ENCODE measurements at regions not wholly inside any gene's neighbourhood (a gene's known extent, or its start where the extent isn't known, plus 50 kb on each side); places are given as distances from the start of the nearest gene placed in this dataset.
"Not testable (repeated sequence)": the region's sequence is repeated elsewhere in the genome, so short reads cannot be mapped to it uniquely, and the experiment has no call there.

GRCh38 chrX:823073-823472 lies 192.5 kb downstream of the SHOX start:
- WGBS (ENCODE audit: insufficient coverage, low coverage, missing lambda C conversion rate) = 11% methylated on average over 1 of the region's 1 CpG
- H3K4me1 ChIP-seq (replicated peaks in 1 of 2; ENCODE audit: control insufficient read depth in 2 of 2, insufficient read depth in 2 of 2, low read length in 2 of 2); H3K27ac ChIP-seq (ENCODE audit: extremely low read depth, low read depth, low read length); H3K4me3 ChIP-seq; H3K27me3 ChIP-seq (ENCODE audit: control insufficient read depth in 2 of 2, insufficient read depth in 2 of 2, low read length in 2 of 2); H3K9ac ChIP-seq (ENCODE audit: insufficient read depth in 1 of 2, low read depth in 2 of 2, low read length in 2 of 2); H3K79me2 ChIP-seq (ENCODE audit: control insufficient read depth, insufficient read depth, low read length); H3K4me2 ChIP-seq (ENCODE audit: insufficient read depth, low read length); CTCF ChIA-PET (ENCODE audit: low intra/inter-chr PET ratio); H3K9me3 ChIP-seq (replicated peaks; ENCODE audit: control insufficient read depth, insufficient read depth, low read depth, low read length); DNase-seq (ENCODE audit: extremely low read depth in 1 of 4, low spot score in 3 of 4); ATAC-seq; FAIRE-seq; POLR2A ChIA-PET; H3K9me1 ChIP-seq (ENCODE audit: control insufficient read depth, insufficient read depth, low read length); BruUV-seq (replicated peaks); in situ Hi-C loops (cut with MboI); H2AFZ ChIP-seq (ENCODE audit: low read depth, low read length); H3K36me3 ChIP-seq (ENCODE audit: control insufficient read depth, insufficient read depth, low read length); H4K20me1 ChIP-seq (replicated peaks; ENCODE audit: control insufficient read depth, insufficient read depth, low read length); intact Hi-C loops (cut with micrococcal nuclease): not testable (repeated sequence)
- TF ChIP-seq RBM25 (IDR thresholded peaks at IDR 0.05; ENCODE audit: low read depth, low read length, severe bottlenecking) (peak; percentile 22), ZNF146 (CRISPR knock-in tag; IDR thresholded peaks at IDR 0.05; ENCODE audit: unreplicated experiment) (peak; percentile 56)

- Histone ChIP-seq H2AFZ (ENCODE audit: low read depth, low read length) (no peak overlapping the region), H3K9ac (ENCODE audit: insufficient read depth in 1 of 2, low read depth in 2 of 2, low read length in 2 of 2) (no peak overlapping the region), H3K79me2 (ENCODE audit: control insufficient read depth, insufficient read depth, low read length) (no peaks in the 10 kb centered on the region), H3K9me1 (ENCODE audit: control insufficient read depth, insufficient read depth, low read length) (no peaks in the 10 kb centered on the region), H3K4me2 (ENCODE audit: insufficient read depth, low read length) (no peak overlapping the region), H3K4me3 (no peak overlapping the region), H3K27ac (ENCODE audit: extremely low read depth, low read depth, low read length) (no peak overlapping the region), H3K36me3 (ENCODE audit: control insufficient read depth, insufficient read depth, low read length) (no peaks in the 10 kb centered on the region), H3K4me1 (replicated peaks in 1 of 2; ENCODE audit: control insufficient read depth in 2 of 2, insufficient read depth in 2 of 2, low read length in 2 of 2) (no peaks in the 10 kb centered on the region), H3K27me3 (ENCODE audit: control insufficient read depth in 2 of 2, insufficient read depth in 2 of 2, low read length in 2 of 2) (no peaks in the 10 kb centered on the region), H4K20me1 (replicated peaks; ENCODE audit: control insufficient read depth, insufficient read depth, low read length) (no peaks in the 10 kb centered on the region), H3K9me3 (replicated peaks; ENCODE audit: control insufficient read depth, insufficient read depth, low read depth, low read length) (no peaks in the 10 kb centered on the region)
- DNase-seq (ENCODE audit: extremely low read depth in 1 of 4, low spot score in 3 of 4) (no peak), ATAC-seq (no peak), FAIRE-seq (no peak)
- ChIA-PET CTCF (ENCODE audit: low intra/inter-chr PET ratio) (no interaction called here), POLR2A (no interaction called here)
- in situ Hi-C loops (cut with MboI) = no loop called here
- intact Hi-C loops (cut with micrococcal nuclease) = no loop called here
- no TSS peak for BruUV-seq (replicated peaks)
- WGBS (ENCODE audit: insufficient coverage, low coverage, missing lambda C conversion rate) = 0% methylated on average over 10 of the region's 12 CpGs
- no peak for TF ChIP-seq FOXA1 (IDR thresholded peaks at IDR 0.05; ENCODE audit: borderline replicate concordance)
- TF ChIP-seq E2F1 (CRISPR knock-in tag; IDR thresholded peaks at IDR 0.05) = no peak
- no peak for TF ChIP-seq FUS (optimal IDR thresholded peaks at IDR 0.05; ENCODE audit: low read depth, low read length)
Observed at GRCh38 chrX:821327-822107, 190.9 kb downstream of the SHOX start.
